Erythroblast (primary cell): ENCODE measurements at regions not wholly inside any gene's neighbourhood (a gene's known extent, or its start where the extent isn't known, plus 50 kb on each side); places are given as distances from the start of the nearest gene placed in this dataset.

Source experiments
- DNase-seq, 2 experiments: peaks; one replicate each; lab custom pipeline; 2025; lab: John Stamatoyannopoulos, UW
- GATA1 ChIP-seq: IDR thresholded peaks from 2 replicates; pipeline ENCODE4 v1.6.1; 2011; ENCODE audit warnings: low read depth, mild to moderate bottlenecking, control low read depth, low read length, moderate library complexity
- POLR2A ChIP-seq: IDR thresholded peaks from 2 replicates; pipeline ENCODE4 v1.6.1; 2011; ENCODE audit warnings: mild to moderate bottlenecking, low read length

DNA sequence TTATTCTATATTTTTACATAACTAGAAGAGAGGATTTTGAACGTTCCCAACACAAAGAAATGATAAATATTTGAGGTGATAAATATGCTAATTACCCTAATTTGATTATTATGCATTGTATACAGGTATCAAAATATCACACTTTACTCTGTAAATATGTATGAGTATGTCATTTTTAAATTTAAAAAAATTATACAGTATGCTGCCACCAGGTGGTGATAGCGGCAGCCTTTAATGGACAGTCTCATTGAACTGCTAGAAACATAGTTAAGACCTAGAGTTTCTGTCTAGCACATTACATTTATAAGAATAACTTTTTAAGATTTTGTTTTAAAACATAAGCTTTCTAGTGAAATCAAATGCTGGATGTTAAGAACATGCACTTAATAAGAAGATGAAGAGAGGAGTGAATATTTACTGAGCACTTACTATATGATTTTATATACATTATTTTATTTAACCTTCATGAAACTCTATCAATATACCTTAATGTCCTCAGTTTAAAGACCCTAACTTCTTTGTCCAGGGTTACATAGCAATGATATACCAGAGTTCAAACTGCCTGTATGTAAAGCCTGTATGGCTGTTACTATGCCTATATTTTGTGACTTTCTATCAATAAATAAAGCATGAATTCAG, 207.1 kb downstream of the NUF2 start:
- DNase-seq: peak; percentile 17 to 44
- TF ChIP-seq GATA1 (no peak), POLR2A (no peak)

DNA sequence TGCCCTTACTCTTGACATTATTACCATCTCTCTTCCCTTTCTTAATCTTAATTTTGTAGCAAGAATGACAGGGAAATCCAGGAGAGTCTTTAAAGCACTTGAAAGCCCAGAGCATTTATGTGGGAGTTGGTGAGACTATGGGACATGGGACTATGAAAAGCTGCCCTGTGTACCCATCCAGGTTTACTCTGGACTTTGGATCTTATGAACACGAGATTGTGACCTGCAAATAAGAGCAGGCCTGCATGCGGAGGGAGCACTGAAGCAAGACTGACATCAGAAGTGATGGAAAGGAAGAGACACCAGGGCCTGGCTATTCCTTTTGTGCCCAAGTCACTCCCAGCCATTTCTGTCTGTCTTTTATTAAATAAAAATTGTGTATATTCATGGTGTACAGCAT, 209.6 kb downstream of the NUF2 start:
- no peak for TF ChIP-seq POLR2A
- no peak for TF ChIP-seq GATA1
- DNase-seq: no peak

DNA sequence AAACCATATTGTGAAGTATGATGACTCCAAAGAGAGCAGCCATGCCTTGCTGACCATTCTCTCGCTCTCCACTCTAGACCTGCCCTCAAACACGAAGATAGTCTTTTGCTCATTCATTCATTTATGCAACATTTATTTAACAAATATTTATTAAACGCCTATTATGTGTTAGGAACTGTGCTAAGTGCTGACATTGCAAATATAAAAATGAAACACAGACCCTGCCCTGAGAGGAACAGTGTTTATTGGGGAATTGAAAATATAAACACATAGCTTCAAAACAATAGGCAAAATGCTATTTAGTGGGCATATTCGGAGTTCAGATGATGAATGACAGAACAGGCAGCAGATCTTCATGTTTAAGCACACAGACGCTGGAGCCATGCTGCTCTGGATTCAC, 213.6 kb downstream of the NUF2 start:
- TF ChIP-seq GATA1 (no peak), POLR2A (no peak)
- no peak for DNase-seq

DNA sequence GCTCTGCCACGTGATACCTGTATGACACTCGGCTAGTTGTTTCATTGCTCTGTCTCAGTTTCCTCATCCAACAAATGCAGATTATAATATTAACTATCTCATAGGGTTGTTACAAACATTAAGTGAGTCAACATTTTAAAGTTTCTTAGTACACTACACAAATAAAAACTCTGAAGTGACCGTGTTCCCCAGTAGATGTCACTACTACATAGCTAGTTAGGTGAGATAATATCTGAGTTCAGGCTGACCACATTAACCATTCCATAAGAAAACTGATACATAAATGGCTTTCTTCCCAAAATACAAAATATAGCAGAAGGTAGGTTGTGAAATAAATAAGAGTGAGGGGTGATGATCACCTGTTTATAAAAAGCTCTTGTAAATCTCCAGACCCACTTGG, 214.1 kb downstream of the NUF2 start:
- peak in 1 of 2 experiments; percentile 11 for DNase-seq
- TF ChIP-seq POLR2A (no peak), GATA1 (no peak)

DNA sequence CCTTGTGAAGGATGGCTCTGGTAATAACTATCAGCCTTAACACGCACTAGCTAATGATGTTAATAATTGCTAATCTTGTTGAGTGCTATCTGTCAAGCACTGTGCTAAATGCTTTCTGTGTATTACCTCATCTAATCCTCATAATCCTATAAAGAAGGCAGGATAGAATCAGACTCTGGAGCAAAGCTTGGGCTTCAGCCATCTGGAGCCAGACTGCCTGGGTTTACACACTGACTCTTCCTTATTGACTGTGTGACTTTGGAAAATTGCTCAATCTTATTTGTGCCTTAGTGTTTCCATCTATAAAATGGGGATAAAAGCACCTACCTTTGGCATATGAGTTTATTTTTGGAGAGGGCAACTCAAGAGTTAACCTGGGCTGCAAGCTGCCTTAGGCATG, 216.1 kb downstream of the NUF2 start:
- no peak for TF ChIP-seq POLR2A
- no peak for TF ChIP-seq GATA1
- no peak for DNase-seq

DNA sequence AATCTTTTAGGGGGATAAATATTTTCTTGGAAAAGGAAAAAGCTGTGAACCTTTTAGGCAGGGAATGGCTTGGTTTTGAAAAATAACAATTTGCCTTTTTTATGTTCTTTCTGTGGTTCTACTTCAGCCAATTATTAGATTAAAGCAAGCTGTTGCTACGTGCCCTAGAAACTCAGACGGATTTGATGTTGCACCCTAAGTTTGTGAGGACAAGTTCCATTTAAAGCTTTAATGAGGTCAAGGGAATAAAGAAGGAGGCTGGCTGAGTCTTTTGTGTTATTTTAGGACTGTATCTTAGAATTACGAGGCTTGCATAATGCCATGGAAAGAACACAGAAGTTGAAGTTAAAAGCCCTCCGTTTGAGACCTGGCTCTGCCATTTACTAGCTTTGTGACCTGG, 216.9 kb downstream of the NUF2 start:
- no peak for DNase-seq

DNA sequence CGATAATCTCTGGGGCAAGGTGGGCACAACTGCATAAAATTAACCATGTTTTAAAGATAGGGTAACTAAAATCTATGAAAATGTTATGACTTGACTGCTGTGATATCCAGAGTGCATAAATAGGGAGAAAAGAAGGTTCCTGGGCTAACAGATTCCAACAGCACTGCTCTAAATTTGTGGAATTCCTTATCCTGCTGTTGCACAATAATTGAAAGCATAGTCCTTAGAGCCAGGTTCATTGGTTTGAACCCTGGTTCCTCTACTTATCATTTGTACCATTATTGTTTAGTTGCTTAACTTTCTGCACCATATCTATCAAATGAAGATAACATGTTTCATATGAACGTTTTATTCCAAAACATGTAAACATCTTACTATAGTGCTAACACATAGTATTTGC, 219.0 kb downstream of the NUF2 start:
- DNase-seq: no peak
- TF ChIP-seq GATA1 (no peak), POLR2A (no peak)

More for the DNA sequence above, 216.9 kb downstream of the NUF2 start:
- no peak for TF ChIP-seq GATA1
- no peak for TF ChIP-seq POLR2A

DNA sequence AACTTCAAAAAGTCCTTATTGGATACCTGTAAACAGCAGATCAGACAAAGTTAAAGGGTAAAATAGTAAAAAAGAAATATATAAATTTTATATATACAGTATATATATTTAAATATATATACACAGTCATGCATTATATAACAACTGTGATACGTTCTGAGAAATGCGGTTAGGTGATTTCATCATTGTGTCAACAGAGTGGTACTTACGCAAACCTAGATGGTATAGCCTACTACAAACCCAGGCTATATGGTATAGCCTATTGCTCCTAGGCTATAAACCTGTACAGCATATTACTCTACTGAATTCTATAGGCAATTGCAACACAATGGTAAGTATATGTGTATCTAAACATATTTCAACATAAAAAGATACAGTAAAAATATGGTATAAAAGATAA, 222.7 kb downstream of the NUF2 start:
- no peak for TF ChIP-seq GATA1
- no peak for TF ChIP-seq POLR2A
- no peak for DNase-seq

DNA sequence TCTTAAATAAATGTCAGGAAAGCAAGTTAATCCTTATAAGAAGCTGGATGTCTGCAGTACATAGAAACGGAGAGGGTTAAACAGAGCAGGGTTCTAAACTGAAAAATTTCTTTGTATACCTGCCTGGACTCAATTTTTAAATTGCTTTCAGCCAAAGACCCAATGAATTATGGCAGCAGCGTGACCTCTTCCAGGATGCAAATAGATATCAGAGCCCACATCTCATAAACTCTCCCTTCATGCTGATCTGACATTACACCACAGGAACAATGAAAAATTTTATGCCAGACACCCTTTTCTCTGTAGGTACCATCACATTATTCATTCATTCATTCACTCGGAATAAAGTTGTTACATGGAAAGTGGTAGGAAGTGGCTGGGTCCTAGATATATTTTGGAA, 236.4 kb downstream of the NUF2 start:
- DNase-seq: no peak
- TF ChIP-seq GATA1: no peak

DNA sequence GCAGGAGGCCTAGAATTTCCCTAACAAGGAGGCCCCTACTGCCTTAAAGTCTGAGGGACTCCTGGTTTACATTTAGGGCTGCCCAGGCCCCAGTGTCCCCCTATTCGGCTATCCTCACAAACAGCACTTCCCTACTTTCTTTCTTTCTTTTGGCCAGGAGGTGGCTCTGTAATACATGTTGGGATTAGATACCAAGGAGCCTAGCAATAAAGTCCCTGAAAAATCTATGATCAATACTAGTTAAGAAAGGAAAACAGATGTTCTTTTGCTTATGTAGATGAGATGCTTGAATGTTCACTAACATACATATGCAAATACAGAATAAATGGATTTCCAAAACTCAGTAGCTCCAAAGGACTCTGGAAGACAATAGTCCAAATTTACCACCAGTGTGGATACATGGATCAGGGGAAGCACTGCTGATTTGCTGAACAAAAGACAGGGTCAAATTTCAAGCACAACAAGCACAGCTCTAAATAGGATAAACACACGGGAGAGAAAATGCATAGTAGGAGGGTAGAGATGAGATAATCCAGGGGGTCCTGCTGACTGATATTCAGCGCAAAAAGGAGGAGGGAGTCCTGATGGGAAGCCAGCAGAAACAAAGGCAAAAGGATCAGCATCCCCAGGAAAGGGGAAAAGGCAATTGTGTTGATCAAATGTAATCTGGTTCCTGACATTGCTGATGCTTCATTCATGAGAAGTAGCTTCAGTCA, 240.0 kb downstream of the NUF2 start:
- TF ChIP-seq GATA1 (no peak), POLR2A (no peak)
- peak in 1 of 2 experiments; percentile 1 for DNase-seq

DNA sequence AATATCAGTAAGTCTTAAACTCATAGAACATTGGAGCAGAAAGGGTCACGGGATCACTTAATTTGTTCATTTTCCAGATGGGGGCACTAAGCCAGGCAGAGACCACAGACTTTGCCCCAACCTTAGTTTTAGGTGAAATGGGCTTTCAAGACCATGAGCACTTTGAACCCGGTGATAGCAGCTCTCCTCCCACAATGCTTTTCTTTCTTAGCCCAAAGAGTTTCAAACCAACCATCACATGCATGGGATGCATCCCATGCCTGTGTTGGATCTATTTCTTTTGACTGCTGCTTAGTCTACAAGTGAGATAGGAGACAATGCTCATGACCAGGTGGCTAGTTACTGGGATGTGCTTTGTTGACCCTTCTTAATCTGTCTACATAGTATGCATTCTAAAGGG, 240.6 kb downstream of the NUF2 start:
- DNase-seq: no peak
- TF ChIP-seq GATA1 (no peak), POLR2A (no peak)

DNA sequence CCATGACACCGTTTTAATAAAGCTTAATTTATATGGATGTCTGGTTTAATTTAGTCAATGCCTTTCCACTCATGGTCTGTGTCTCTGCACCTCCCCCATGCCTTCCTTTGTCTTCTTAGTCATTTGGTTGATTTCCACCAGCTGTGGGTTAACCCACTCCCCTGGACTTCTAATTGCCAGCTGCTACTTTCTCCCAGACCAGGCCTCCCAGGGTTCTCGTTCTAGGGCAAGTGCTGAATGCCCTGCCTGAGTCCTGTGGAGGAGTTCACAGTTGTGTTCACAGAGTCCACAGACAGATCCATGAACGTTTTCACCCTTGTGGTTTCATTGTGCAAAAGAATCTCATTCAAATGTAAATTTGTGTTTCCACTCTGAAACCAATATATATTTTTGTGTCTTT, 243.4 kb downstream of the NUF2 start:
- no peak for DNase-seq
- TF ChIP-seq GATA1 (no peak), POLR2A (no peak)

DNA sequence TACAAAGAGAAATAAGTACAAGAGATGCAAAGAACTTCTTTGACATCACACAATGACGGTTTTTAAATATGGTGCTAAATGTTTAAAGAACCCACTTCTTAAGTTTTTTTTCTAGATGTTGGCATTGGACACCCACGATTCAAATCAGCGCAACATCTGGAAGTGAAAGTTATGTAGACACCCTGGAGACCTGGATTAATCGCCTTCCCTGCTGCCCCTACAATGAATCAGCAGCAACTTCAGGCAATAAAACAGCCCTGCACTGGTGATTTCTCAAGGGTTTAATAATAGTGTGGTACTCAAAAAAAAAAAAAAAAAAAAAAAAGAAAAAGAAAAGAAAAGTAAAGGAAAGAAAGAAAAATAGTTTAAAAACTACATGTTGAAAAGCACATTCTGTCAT, 248.3 kb downstream of the NUF2 start:
- no peak for DNase-seq

DNA sequence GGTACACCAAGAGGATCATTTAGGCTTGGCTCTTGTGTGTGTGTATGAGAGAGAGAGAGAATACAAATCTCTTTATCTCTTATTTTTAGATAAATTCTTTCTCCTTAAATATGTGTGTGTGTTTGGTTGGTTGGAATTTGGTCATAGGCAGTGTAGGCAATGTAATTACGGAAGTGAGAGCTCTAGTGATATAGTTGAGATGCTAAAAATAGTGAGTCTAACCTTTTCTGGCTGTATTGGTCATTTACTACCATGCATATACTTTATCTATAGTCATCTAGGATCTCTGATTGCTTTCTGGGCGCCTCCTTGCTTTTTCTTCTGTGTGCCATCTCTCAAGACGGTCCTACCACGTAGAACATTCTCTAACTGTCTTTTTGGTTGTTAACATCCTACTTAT, 250.2 kb downstream of the NUF2 start:
- TF ChIP-seq GATA1: no peak
- no peak for TF ChIP-seq POLR2A
- no peak for DNase-seq

More for the DNA sequence above, 248.3 kb downstream of the NUF2 start:
- TF ChIP-seq POLR2A (no peak), GATA1 (no peak)

DNA sequence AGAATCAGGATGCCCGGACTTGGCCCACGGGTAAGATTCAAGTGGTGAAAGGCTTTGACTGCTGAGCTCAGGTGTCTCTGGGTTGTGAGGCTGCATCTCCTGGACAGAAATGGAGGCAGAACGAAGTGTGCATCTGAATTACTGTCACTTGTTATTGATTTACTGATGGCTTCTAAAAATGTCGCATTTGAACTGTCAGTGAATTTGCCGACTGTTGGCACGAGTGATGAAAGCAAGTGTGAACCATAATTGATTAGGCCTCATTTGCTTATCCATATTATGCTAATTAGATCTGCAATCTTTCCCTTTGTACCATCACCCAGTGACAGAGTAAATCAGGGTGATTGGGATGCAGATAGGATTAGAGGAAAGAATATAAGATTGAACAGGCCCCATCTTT, 252.4 kb downstream of the NUF2 start:
- no peak for DNase-seq
- TF ChIP-seq POLR2A (no peak), GATA1 (no peak)

DNA sequence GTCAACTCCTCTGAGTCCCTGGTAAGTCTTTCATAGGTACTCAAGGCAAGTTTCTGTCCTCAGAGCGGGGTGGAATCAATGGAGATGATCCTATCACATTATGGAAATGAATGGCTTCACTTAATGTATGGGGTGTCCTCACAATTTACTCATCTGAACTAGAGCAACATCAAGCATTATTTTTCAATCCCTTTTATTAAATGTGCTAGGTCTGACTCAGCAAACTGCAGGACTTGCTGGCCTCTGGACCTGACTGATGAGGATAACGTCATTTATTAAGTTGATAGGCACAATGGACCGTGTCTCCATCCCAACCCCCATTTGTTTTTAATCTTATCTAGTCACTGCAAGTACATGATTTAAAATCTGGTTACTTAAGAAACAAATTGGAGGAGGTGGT, 259.2 kb downstream of the NUF2 start:
- DNase-seq: no peak
- no peak for TF ChIP-seq GATA1
- TF ChIP-seq POLR2A: no peak

DNA sequence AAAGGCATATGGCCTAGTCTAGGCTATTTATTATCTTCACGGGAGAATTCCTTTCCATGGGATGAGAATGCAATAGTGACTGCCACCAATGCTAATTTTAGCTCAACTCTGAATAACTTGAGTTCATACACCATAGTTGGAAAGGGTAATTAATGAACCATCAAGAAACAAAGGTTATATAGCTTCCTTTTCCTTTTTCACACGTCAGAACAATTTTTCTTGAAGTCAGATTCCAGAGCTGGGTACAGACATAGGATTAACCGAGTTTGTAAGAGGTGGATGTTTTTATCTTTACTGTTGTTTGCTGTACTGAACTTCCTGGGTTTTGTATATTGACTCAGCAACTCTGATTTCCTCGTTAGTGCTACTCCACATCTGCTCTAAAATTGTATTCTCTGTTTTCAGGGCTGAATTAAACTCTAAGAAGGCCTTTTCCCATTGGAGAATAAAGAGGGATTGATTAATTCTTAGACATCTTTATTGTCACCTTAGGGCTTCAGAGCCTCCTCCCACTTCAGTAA, 262.0 kb downstream of the NUF2 start:
- DNase-seq: no peak
- TF ChIP-seq GATA1 (no peak), POLR2A (no peak)
